Gastroesophageal sphincter (tissue), 4 donors: ENCODE measurements at regions not wholly inside any gene's neighbourhood (a gene's known extent, or its start where the extent isn't known, plus 50 kb on each side); places are given as distances from the start of the nearest gene placed in this dataset.

Source experiments
- ATAC-seq: fragments of 150-250 bp; one replicate; pipeline ENCODE4 v1.9.1; 2016; ENCODE audit warnings: mild to moderate bottlenecking, moderate library complexity
- H3K27ac ChIP-seq, 4 donors: fragments of 200-600 bp; sonication (generic) in 3 of 4; 1 replicate in 3 of 4; 2 replicates in 1 of 4; pipeline ENCODE4 v1.5.1; 2016 to 2019
- H3K27me3 ChIP-seq: fragments of 200-600 bp; sonication (generic); one replicate; pipeline ENCODE4 v1.5.1; 2019
- H3K36me3 ChIP-seq, 2 donors: fragments of 200-600 bp; sonication (generic); one replicate each; pipeline ENCODE4 v1.5.1; 2019; ENCODE audit warnings: control low read depth in 1 of 2
- H3K4me1 ChIP-seq, 3 donors: fragments of 200-600 bp; sonication (generic); 1 replicate in 2 of 3; 2 replicates in 1 of 3; pipeline ENCODE4 v1.5.1; 2016 to 2019; ENCODE audit warnings: control low read depth in 2 of 3
- H3K4me3 ChIP-seq, 2 donors: fragments of 200-600 bp; sonication (generic); one replicate each; pipeline ENCODE4 v1.5.1; 2019; ENCODE audit warnings: mild to moderate bottlenecking in 1 of 2, moderate library complexity in 1 of 2
- H3K9me3 ChIP-seq, 3 donors: fragments of 200-600 bp; sonication (generic); one replicate each; pipeline ENCODE4 v1.5.1; 2017 to 2019; ENCODE audit warnings: control low read depth in 2 of 3
- CTCF ChIP-seq, 4 experiments: fragments of 200-600 bp in 2 of 4; fragments of 450-650 bp in 2 of 4; sonication (generic) in 1 of 4; IDR thresholded peaks; one replicate each; pipeline ENCODE4 v1.5.1; 2017 to 2019; ENCODE audit warnings: antibody characterized with exemption in 4 of 4, mild to moderate bottlenecking in 2 of 4, moderate library complexity in 2 of 4
- EP300 ChIP-seq: sonication (generic); formaldehyde crosslinking; IDR thresholded peaks from one replicate; pipeline ENCODE4 v1.6.1; 2017; ENCODE audit warnings: antibody characterized with exemption, mild to moderate bottlenecking
- POLR2A ChIP-seq, 2 donors: fragments of 450-650 bp; IDR thresholded peaks; one replicate each; pipeline ENCODE4 v1.6.1; 2017; ENCODE audit warnings: antibody characterized with exemption in 2 of 2, mild to moderate bottlenecking in 2 of 2, moderate library complexity in 1 of 2
- POLR2AphosphoS5 ChIP-seq: sonication (generic); formaldehyde crosslinking; IDR thresholded peaks from one replicate; pipeline ENCODE4 v1.6.1; 2017; ENCODE audit warnings: antibody characterized with exemption
- WGBS, 2 donors: methylation state at CpG; one replicate each; pipeline ENCODE4 v1.1.5; 2018; ENCODE audit warnings: low coverage in 1 of 2; 5-methylcytosine and 5-hydroxymethylcytosine counted together

- no peak overlapping the region for H3K4me3 ChIP-seq
- TF ChIP-seq CTCF (IDR thresholded peaks at IDR 0.05) (no peak), POLR2AphosphoS5 (no peak), POLR2A (IDR thresholded peaks at IDR 0.05) (no peak), EP300 (no peak)
- no peaks in the 10 kb centered on the region for H3K27me3 ChIP-seq
- no peaks in the 10 kb centered on the region for H3K4me1 ChIP-seq
- no peaks in the 10 kb centered on the region for H3K36me3 ChIP-seq
- no peak for ATAC-seq
- no peak overlapping the region for H3K27ac ChIP-seq
- H3K9me3 ChIP-seq = no peaks in the 10 kb centered on the region
Measured at GRCh38 chr12:87259391-87259790, 769.8 kb downstream of the C12orf50 start.

GRCh38 chr12:87254381-87255030, 774.7 kb downstream of the C12orf50 start:
- 94 to 100% methylated on average over 2 of the region's 2 CpGs for WGBS, 2 donors
- H3K27me3 ChIP-seq = no peaks in the 10 kb centered on the region

GRCh38 chr12:87253157-87253556, 776.0 kb downstream of the C12orf50 start:
- WGBS, 2 donors = 66 to 71% methylated on average over 2 of the region's 2 CpGs
- H3K4me3 ChIP-seq = no peak overlapping the region
- TF ChIP-seq POLR2A (IDR thresholded peaks at IDR 0.05) (no peak), POLR2AphosphoS5 (no peak), EP300 (no peak), CTCF (IDR thresholded peaks at IDR 0.05) (no peak)

More at GRCh38 chr12:87254381-87255030, 774.7 kb downstream of the C12orf50 start:
- Histone ChIP-seq H3K27ac (no peak overlapping the region), H3K36me3 (no peaks in the 10 kb centered on the region), H3K4me3 (no peak overlapping the region), H3K9me3 (no peaks in the 10 kb centered on the region), H3K4me1 (no peaks in the 10 kb centered on the region)
- TF ChIP-seq POLR2A (IDR thresholded peaks at IDR 0.05) = no peak
- TF ChIP-seq EP300 = no peak
- TF ChIP-seq CTCF (IDR thresholded peaks at IDR 0.05) = no peak
- no peak for TF ChIP-seq POLR2AphosphoS5
- no peak for ATAC-seq

GRCh38 chr12:87246726-87247125, 782.5 kb downstream of the C12orf50 start:
- WGBS, 2 donors = 57 to 67% methylated on average over 1 of the region's 1 CpG

More at GRCh38 chr12:87253157-87253556, 776.0 kb downstream of the C12orf50 start:
- Histone ChIP-seq H3K36me3 (no peaks in the 10 kb centered on the region), H3K4me1 (no peaks in the 10 kb centered on the region), H3K9me3 (no peaks in the 10 kb centered on the region), H3K27me3 (no peaks in the 10 kb centered on the region), H3K27ac (no peak overlapping the region)
- no peak for ATAC-seq

More at GRCh38 chr12:87246726-87247125, 782.5 kb downstream of the C12orf50 start:
- H3K4me1 ChIP-seq = no peaks in the 10 kb centered on the region
- TF ChIP-seq CTCF (IDR thresholded peaks at IDR 0.05) (no peak), POLR2A (IDR thresholded peaks at IDR 0.05) (no peak), POLR2AphosphoS5 (no peak), EP300 (no peak)
- no peak overlapping the region for H3K27ac ChIP-seq
- H3K27me3 ChIP-seq = no peaks in the 10 kb centered on the region
- no peaks in the 10 kb centered on the region for H3K9me3 ChIP-seq
- no peak for ATAC-seq
- H3K4me3 ChIP-seq = no peak overlapping the region
- no peaks in the 10 kb centered on the region for H3K36me3 ChIP-seq
